ENCODE measurements at regions not wholly inside any gene's neighbourhood (a gene's known extent, or its start where the extent isn't known, plus 50 kb on each side); places are given as distances from the start of the nearest gene placed in this dataset.

- no peaks in the 10 kb centered on the region for H3K36me3 ChIP-seq
- intact Hi-C loops (cut with DNase I): no loop called here
- no peaks in the 10 kb centered on the region for H3K27me3 ChIP-seq
- TF ChIP-seq POLR2AphosphoS5 (IDR thresholded peaks at IDR 0.05; ENCODE audit: insufficient read depth in 1 of 2, low read depth in 1 of 2) (no peak), POLR2A (IDR thresholded peaks at IDR 0.05) (no peak), CTCF (IDR thresholded peaks at IDR 0.05) (no peak)
- H3K27ac ChIP-seq: no peak overlapping the region
- no peak overlapping the region for H3K4me3 ChIP-seq
- no peaks in the 10 kb centered on the region for H3K9me3 ChIP-seq
- no peak for DNase-seq (ENCODE audit: extremely low spot score in 2 of 2)
- H3K4me1 ChIP-seq: no peaks in the 10 kb centered on the region
Observed at GRCh38 chr4:64216741-64217140, 192.5 kb downstream of the TECRL start.

- intact Hi-C loops (cut with DNase I): no loop called here
- Histone ChIP-seq H3K9me3 (no peaks in the 10 kb centered on the region), H3K36me3 (no peaks in the 10 kb centered on the region), H3K27ac (no peak overlapping the region), H3K27me3 (no peaks in the 10 kb centered on the region), H3K4me3 (no peak overlapping the region), H3K4me1 (no peaks in the 10 kb centered on the region)
- TF ChIP-seq POLR2AphosphoS5 (IDR thresholded peaks at IDR 0.05; ENCODE audit: insufficient read depth in 1 of 2, low read depth in 1 of 2) (no peak), CTCF (IDR thresholded peaks at IDR 0.05) (no peak), POLR2A (IDR thresholded peaks at IDR 0.05) (no peak)
- no peak for DNase-seq (ENCODE audit: extremely low spot score in 2 of 2)
Observed at GRCh38 chr4:64205376-64205775, 203.9 kb downstream of the TECRL start.

- H3K27me3 ChIP-seq: no peaks in the 10 kb centered on the region
Observed at GRCh38 chr4:64200001-64200555, 209.2 kb downstream of the TECRL start.

GRCh38 chr4:64195582-64195981 lies 213.7 kb downstream of the TECRL start:
- Histone ChIP-seq H3K27ac (no peak overlapping the region), H3K27me3 (no peaks in the 10 kb centered on the region), H3K36me3 (no peaks in the 10 kb centered on the region), H3K4me3 (no peak overlapping the region), H3K9me3 (no peaks in the 10 kb centered on the region), H3K4me1 (no peaks in the 10 kb centered on the region)
- intact Hi-C loops (cut with DNase I): no loop called here
- TF ChIP-seq POLR2A (IDR thresholded peaks at IDR 0.05): no peak
- no peak for TF ChIP-seq CTCF (IDR thresholded peaks at IDR 0.05)
- no peak for TF ChIP-seq POLR2AphosphoS5 (IDR thresholded peaks at IDR 0.05; ENCODE audit: insufficient read depth in 1 of 2, low read depth in 1 of 2)
- DNase-seq (ENCODE audit: extremely low spot score in 2 of 2): no peak

More at GRCh38 chr4:64200001-64200555, 209.2 kb downstream of the TECRL start:
- Histone ChIP-seq H3K36me3 (no peaks in the 10 kb centered on the region), H3K4me1 (no peaks in the 10 kb centered on the region), H3K9me3 (no peaks in the 10 kb centered on the region), H3K4me3 (no peak overlapping the region), H3K27ac (no peak overlapping the region)
- TF ChIP-seq CTCF (IDR thresholded peaks at IDR 0.05): no peak
- no peak for TF ChIP-seq POLR2A (IDR thresholded peaks at IDR 0.05)
- no peak for TF ChIP-seq POLR2AphosphoS5 (IDR thresholded peaks at IDR 0.05; ENCODE audit: insufficient read depth in 1 of 2, low read depth in 1 of 2)
- DNase-seq (ENCODE audit: extremely low spot score in 2 of 2): no peak
- intact Hi-C loops (cut with DNase I): no loop called here

GRCh38 chr4:64192731-64193412 lies 216.4 kb downstream of the TECRL start:
- H3K9me3 ChIP-seq: no peaks in the 10 kb centered on the region
- DNase-seq (ENCODE audit: extremely low spot score in 2 of 2): no peak
- H3K27me3 ChIP-seq: no peaks in the 10 kb centered on the region
- no peak overlapping the region for H3K27ac ChIP-seq
- intact Hi-C loops (cut with DNase I): no loop called here
- no peak overlapping the region for H3K4me3 ChIP-seq
- no peak for TF ChIP-seq POLR2A (IDR thresholded peaks at IDR 0.05)
- no peak for TF ChIP-seq CTCF (IDR thresholded peaks at IDR 0.05)
- no peak for TF ChIP-seq POLR2AphosphoS5 (IDR thresholded peaks at IDR 0.05; ENCODE audit: insufficient read depth in 1 of 2, low read depth in 1 of 2)
- no peaks in the 10 kb centered on the region for H3K36me3 ChIP-seq
- H3K4me1 ChIP-seq: no peaks in the 10 kb centered on the region
